Activated CD4-positive, alpha-beta T cell treated with anti-CD3 and anti-CD28 coated beads, Interleukin-2, amount 50 U/mL, for 16 hours (primary cell): ENCODE measurements at regions not wholly inside any gene's neighbourhood (a gene's known extent, or its start where the extent isn't known, plus 50 kb on each side); places are given as distances from the start of the nearest gene placed in this dataset.

Experiments
- DNase-seq: peaks from one replicate; pipeline ENCODE4 v3.0.0-alpha.2; 2020

GRCh38 chr14:95409477-95410272 lies 90.0 kb upstream of the CLMN start:
- DNase-seq, result no peak

- no peak for DNase-seq
Observed at GRCh38 chr14:95408731-95409476, 89.2 kb upstream of the CLMN start.

GRCh38 chr14:95407354-95407753 lies 87.6 kb upstream of the CLMN start:
- no peak for DNase-seq

GRCh38 chr14:95406756-95407277 lies 87.1 kb upstream of the CLMN start:
- DNase-seq, result no peak

- DNase-seq, result no peak
Observed at GRCh38 chr14:95404583-95404982, 84.9 kb upstream of the CLMN start.

- no peak for DNase-seq
Observed at GRCh38 chr14:95402578-95402977, 82.9 kb upstream of the CLMN start.

- DNase-seq, result no peak
Observed at GRCh38 chr14:95402176-95402575, 82.5 kb upstream of the CLMN start.

GRCh38 chr14:95398630-95399547 lies 79.2 kb upstream of the CLMN start:
- no peak for DNase-seq

- DNase-seq, result no peak
Observed at GRCh38 chr14:95397325-95397724, 77.6 kb upstream of the CLMN start.

- DNase-seq, result no peak
Observed at GRCh38 chr14:95396221-95396620, 76.5 kb upstream of the CLMN start.

GRCh38 chr14:95395098-95395737 lies 75.5 kb upstream of the CLMN start:
- no peak for DNase-seq

GRCh38 chr14:95394297-95395097 lies 74.8 kb upstream of the CLMN start:
- no peak for DNase-seq

- no peak for DNase-seq
Observed at GRCh38 chr14:95392841-95393240, 73.1 kb upstream of the CLMN start.

- no peak for DNase-seq
Observed at GRCh38 chr14:95391331-95391730, 71.6 kb upstream of the CLMN start.

GRCh38 chr14:95389471-95390011 lies 69.8 kb upstream of the CLMN start:
- DNase-seq, result no peak

GRCh38 chr14:95388699-95389098 lies 69.0 kb upstream of the CLMN start:
- no peak for DNase-seq

GRCh38 chr14:95387826-95388445 lies 68.2 kb upstream of the CLMN start:
- no peak for DNase-seq

- DNase-seq, result no peak
Observed at GRCh38 chr14:95386536-95387095, 66.9 kb upstream of the CLMN start.

GRCh38 chr14:95385701-95386100 lies 66.0 kb upstream of the CLMN start:
- DNase-seq, result no peak

- no peak for DNase-seq
Observed at GRCh38 chr14:95382747-95383146, 63.0 kb upstream of the CLMN start.

- DNase-seq, result no peak
Observed at GRCh38 chr14:95381726-95382125, 62.0 kb upstream of the CLMN start.
